SK-N-SH treated with all-trans-retinoic acid at 6 μM for 48 hours (cell line): ENCODE measurements at regions not wholly inside any gene's neighbourhood (a gene's known extent, or its start where the extent isn't known, plus 50 kb on each side); places are given as distances from the start of the nearest gene placed in this dataset.

Source experiments
- RARB ChIP-seq: fragments of 250-450 bp; sonication (Bioruptor Pico); IDR thresholded peaks from 2 replicates; pipeline ENCODE4 v1.8.0; 2021; ENCODE audit warnings: mild to moderate bottlenecking, moderate library complexity
- SNAI2 ChIP-seq: fragments of 250-450 bp; sonication (Bioruptor Pico); IDR thresholded peaks from 2 replicates; pipeline ENCODE4 v1.5.0; 2020; ENCODE audit warnings: mild to moderate bottlenecking, moderate library complexity
- TCF4 ChIP-seq: fragments of 250-450 bp; sonication (Bioruptor Pico); IDR thresholded peaks from 2 replicates; pipeline ENCODE4 v1.8.0; 2021; ENCODE audit warnings: mild to moderate bottlenecking, moderate library complexity, borderline replicate concordance
- ZFP30 ChIP-seq: fragments of 450-650 bp; formaldehyde crosslinking; IDR thresholded peaks from 2 replicates; pipeline ENCODE4 v1.5.0; 2022; ENCODE audit warnings: mild to moderate bottlenecking, moderate library complexity
- ZNF70 ChIP-seq: fragments of 450-650 bp; formaldehyde crosslinking; IDR thresholded peaks from 2 replicates; pipeline ENCODE4 v1.5.0; 2020; ENCODE audit warnings: mild to moderate bottlenecking, moderate library complexity
- TF ChIP-seq, protein P1 (sequence below): fragments of 250-450 bp; sonication (Bioruptor Pico); IDR thresholded peaks from 2 replicates; pipeline ENCODE4 v1.8.0; 2021; ENCODE audit warnings: low read depth, mild to moderate bottlenecking, moderate library complexity, borderline replicate concordance

DNA sequence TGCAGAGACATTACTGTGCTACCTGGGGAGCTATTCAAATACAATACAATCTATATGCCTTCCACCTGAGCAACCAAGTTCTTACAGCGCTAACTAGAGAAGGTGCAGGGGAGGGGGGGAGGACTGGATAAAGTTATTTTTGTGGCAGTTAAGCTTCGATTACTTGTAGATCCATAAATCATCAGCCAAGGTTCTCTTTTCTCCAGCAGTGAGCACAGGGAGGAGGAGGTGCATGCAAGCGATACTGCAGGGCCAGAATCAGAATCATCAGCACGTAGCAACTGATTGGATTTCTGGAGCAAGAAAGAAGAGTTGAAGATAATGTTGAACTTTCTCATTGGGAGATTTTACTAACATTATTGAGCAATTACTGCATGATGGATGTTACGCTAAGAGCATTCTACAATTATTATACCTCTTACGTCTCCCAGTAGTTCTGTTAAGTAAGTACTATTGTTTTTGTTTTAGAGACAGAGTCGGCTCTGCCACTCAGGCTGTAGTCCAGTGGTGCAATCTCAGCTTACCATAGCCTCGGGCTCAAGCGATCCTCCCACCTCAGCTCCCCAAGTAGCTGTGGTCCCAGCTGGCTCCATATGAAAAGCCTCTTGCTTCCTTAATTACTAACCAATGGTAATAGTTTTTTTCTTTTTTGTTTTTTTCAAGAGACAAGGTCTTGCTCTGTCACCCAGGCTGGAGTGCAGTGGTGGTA is 74.6 kb upstream of the EEA1 start:
- TF ChIP-seq TCF4 (CRISPR knock-in tag): no peak
- no peak for TF ChIP-seq SNAI2
- no peak for TF ChIP-seq ZFP30 (CRISPR knock-in tag)
- TF ChIP-seq, protein P1, sequence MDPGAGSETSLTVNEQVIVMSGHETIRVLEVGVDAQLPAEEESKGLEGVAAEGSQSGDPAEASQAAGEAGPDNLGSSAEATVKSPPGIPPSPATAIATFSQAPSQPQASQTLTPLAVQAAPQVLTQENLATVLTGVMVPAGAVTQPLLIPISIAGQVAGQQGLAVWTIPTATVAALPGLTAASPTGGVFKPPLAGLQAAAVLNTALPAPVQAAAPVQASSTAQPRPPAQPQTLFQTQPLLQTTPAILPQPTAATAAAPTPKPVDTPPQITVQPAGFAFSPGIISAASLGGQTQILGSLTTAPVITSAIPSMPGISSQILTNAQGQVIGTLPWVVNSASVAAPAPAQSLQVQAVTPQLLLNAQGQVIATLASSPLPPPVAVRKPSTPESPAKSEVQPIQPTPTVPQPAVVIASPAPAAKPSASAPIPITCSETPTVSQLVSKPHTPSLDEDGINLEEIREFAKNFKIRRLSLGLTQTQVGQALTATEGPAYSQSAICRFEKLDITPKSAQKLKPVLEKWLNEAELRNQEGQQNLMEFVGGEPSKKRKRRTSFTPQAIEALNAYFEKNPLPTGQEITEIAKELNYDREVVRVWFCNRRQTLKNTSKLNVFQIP (CRISPR knock-in tag): no peak
- no peak for TF ChIP-seq ZNF70 (CRISPR knock-in tag)
- TF ChIP-seq RARB (CRISPR knock-in tag): no peak
